Stomach (tissue), 8 donors: ENCODE measurements at regions not wholly inside any gene's neighbourhood (a gene's known extent, or its start where the extent isn't known, plus 50 kb on each side); places are given as distances from the start of the nearest gene placed in this dataset.
"Not testable (repeated sequence)": the region's sequence is repeated elsewhere in the genome, so short reads cannot be mapped to it uniquely, and the experiment has no call there.

ENCODE experiments used
- DNase-seq, 2 donors: peaks; one replicate each; pipeline versions ENCODE4 v3.0.0 to v3.0.0-alpha.2; 2013 to 2019
- H3K27ac ChIP-seq, 5 donors: fragments of 200-600 bp in 4 of 5; sonication (generic) in 4 of 5; one replicate each; pipeline ENCODE4 v1.5.1; 2013 to 2019; ENCODE audit warnings: mild to moderate bottlenecking in 1 of 5, moderate library complexity in 1 of 5
- H3K27me3 ChIP-seq, 3 donors: fragments of 200-600 bp; sonication (generic); one replicate each; pipeline ENCODE4 v1.5.1; 2017 to 2019; ENCODE audit warnings: mixed run types in 1 of 3
- H3K36me3 ChIP-seq, 4 donors: fragments of 200-600 bp; sonication (generic); 1 replicate in 3 of 4; 2 replicates in 1 of 4; pipeline ENCODE4 v1.5.1; 2016 to 2019
- H3K4me1 ChIP-seq, 4 donors: fragments of 200-600 bp; sonication (generic); one replicate each; pipeline ENCODE4 v1.5.1; 2016 to 2019
- H3K4me3 ChIP-seq, 4 donors: fragments of 200-600 bp; sonication (generic) in 3 of 4; one replicate each; pipeline ENCODE4 v1.5.1; 2016 to 2019; ENCODE audit warnings: mild to moderate bottlenecking in 1 of 4
- H3K9me3 ChIP-seq, 4 donors: fragments of 200-600 bp; sonication (generic); one replicate each; pipeline ENCODE4 v1.5.1; 2016 to 2019
- CTCF ChIP-seq, 7 experiments: fragments of 450-650 bp in 4 of 7; fragments of 200-600 bp in 3 of 7; sonication (generic) in 3 of 7; IDR thresholded peaks; one replicate each; pipeline ENCODE4 v1.5.1; 2016 to 2019; ENCODE audit warnings: antibody characterized with exemption in 7 of 7, control low read depth in 2 of 7, mild to moderate bottlenecking in 1 of 7
- EP300 ChIP-seq: sonication (generic); formaldehyde crosslinking; IDR thresholded peaks from one replicate; pipeline ENCODE4 v1.6.1; 2017; ENCODE audit warnings: antibody characterized with exemption
- POLR2A ChIP-seq, 4 donors: fragments of 450-650 bp; IDR thresholded peaks; one replicate each; pipeline ENCODE4 v1.6.1; 2016; ENCODE audit warnings: antibody characterized with exemption in 4 of 4, control low read depth in 2 of 4, mild to moderate bottlenecking in 1 of 4, moderate library complexity in 1 of 4
- POLR2AphosphoS5 ChIP-seq, 3 donors: sonication (generic); formaldehyde crosslinking; IDR thresholded peaks; one replicate each; pipeline ENCODE4 v1.6.1; 2016; ENCODE audit warnings: antibody characterized with exemption in 3 of 3
- WGBS, 5 donors: extraction: QIAGEN DNeasy Blood & Tissue Kit in 3 of 5; methylation state at CpG; one replicate each; pipeline versions ENCODE4 v1.1.5 to v1.1.7; 2013 to 2018; 5-methylcytosine and 5-hydroxymethylcytosine counted together
- intact Hi-C: fragments of 100-400 bp; cut with DNase I; formaldehyde crosslinking; loops from one replicate; pipeline ENCODE4 v1.15.1; 2023; ENCODE audit warnings: low total_unique reads
- donor health status: healthy with polysubstance abuse.
- donor health status: Bipolar disorder and iron deficiency.
- donor health status: healthy.

DNA sequence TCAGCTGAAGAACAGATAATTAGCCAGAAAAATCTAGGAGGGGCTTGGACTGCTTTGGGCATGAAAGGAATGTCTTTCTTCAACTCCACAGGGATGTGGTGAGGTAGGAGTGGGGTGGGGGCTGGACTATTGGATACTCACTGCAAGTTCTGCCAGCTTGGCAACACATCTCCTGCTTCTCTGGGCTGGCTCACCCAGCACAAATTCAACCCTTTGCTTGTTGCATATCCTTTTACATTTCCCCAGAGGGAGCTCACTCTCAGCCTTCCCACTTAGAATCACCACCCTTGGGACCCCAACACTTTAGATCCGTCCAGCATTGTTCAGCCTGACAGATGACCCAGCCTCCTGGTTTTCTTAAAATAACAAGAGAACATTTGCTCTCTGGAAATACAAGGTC, 120.6 kb downstream of the KDR start:
- H3K4me1 ChIP-seq: peaks cover 0 to 6% (median 2%) of the 10 kb centered on the region in 4 donors
- intact Hi-C loops: no loop called here
- H3K9me3 ChIP-seq: no peaks in the 10 kb centered on the region
- no peaks in the 10 kb centered on the region for H3K27me3 ChIP-seq
- WGBS, 5 donors: 28 to 44% (median 37%) methylated on average over 1 of the region's 1 CpG
- DNase-seq: peak in 1 of 2 donors; percentile 14
- H3K36me3 ChIP-seq: no peaks in the 10 kb centered on the region
- H3K27ac ChIP-seq: no peak overlapping the region
- no peak overlapping the region for H3K4me3 ChIP-seq
- no peak for TF ChIP-seq POLR2AphosphoS5 (IDR thresholded peaks at IDR 0.05)
- no peak for TF ChIP-seq POLR2A (IDR thresholded peaks at IDR 0.05)
- no peak for TF ChIP-seq CTCF (IDR thresholded peaks at IDR 0.05)

DNA sequence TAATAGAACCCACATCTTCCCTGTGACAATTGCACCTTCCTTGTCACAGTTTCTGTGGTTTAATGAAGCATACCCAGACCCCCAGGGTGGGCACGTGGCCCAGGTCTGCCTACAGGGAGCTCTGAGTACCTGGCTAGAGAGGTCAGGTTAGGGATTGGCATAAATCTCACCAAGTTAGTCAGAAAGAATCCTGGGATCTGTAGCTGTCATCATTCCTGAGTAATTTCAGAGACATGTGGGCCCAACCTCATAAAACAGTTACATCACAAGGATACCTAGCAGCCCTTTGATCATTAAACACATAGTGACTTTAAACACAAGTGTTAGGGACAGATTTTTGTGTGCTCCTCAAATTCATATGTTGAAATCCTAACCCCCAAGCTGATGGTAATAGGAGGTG, 123.0 kb downstream of the KDR start:
- Histone ChIP-seq H3K36me3 (no peaks in the 10 kb centered on the region), H3K4me1 (peaks cover 0 to 6% (median 2%) of the 10 kb centered on the region in 4 donors), H3K4me3 (no peak overlapping the region), H3K27me3 (no peaks in the 10 kb centered on the region), H3K9me3 (no peaks in the 10 kb centered on the region), H3K27ac (no peak overlapping the region)
- WGBS, 5 donors: 55 to 83% (median 75%) methylated on average over 1 of the region's 1 CpG
- no peak for DNase-seq
- TF ChIP-seq EP300 (no peak), POLR2AphosphoS5 (IDR thresholded peaks at IDR 0.05) (no peak)
- intact Hi-C loops: no loop called here

DNA sequence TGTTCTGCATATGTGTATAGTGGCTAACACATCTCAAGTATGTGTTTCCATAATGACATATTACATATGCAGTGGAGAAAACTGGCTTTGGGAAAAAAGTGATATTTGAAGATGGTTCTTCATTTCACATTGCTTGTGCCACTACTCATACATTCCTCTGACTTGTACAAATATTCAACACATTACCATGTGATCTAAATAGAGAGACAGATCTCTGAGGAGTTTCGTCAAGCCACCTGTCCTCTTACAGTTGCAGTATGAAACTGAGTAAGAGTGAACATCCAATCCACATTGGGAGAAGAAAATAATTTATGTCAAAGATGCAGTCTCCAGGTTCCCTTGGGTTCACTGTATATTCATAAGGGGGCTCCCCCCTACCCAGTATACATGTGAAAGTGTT, 123.9 kb downstream of the KDR start:
- Histone ChIP-seq H3K36me3 (no peaks in the 10 kb centered on the region), H3K9me3 (no peaks in the 10 kb centered on the region), H3K4me3 (no peak overlapping the region), H3K4me1 (peaks cover 0 to 6% (median 2%) of the 10 kb centered on the region in 4 donors), H3K27ac (no peak overlapping the region), H3K27me3 (no peaks in the 10 kb centered on the region)
- 21 to 47% (median 38%) methylated on average over 1 of the region's 1 CpG for WGBS, 5 donors
- intact Hi-C loops: no loop called here
- DNase-seq: no peak
- TF ChIP-seq POLR2AphosphoS5 (IDR thresholded peaks at IDR 0.05): no peak
- TF ChIP-seq EP300: no peak
- no peak for TF ChIP-seq CTCF (IDR thresholded peaks at IDR 0.05)

DNA sequence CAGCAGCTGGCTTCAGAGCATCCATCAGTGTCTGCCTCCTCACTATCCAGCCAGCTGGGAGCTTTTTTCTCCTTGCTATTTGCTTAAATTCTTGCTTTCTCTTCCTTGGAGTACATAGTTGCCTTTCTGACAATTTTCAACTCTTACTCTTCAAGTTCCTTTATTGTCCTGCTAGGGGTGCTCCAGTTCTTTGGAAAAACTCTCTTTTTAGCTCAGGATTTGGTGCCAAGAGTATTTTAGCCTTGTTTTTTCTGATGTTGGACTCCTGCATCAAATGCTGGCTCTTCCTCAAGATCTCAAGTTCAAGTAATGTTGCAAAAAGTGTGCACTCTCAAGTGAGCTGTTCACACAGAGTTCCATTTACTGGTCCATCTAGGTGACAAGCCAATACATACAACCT, 126.4 kb downstream of the KDR start:
- peak in 1 of 2 donors; percentile 49 for DNase-seq
- no peaks in the 10 kb centered on the region for H3K9me3 ChIP-seq
- TF ChIP-seq POLR2A (IDR thresholded peaks at IDR 0.05) (no peak), CTCF (IDR thresholded peaks at IDR 0.05) (peak in 5 of 7 experiments; percentile 9 to 32 (median 15))
- H3K27ac ChIP-seq: no peak overlapping the region
- H3K36me3 ChIP-seq: no peaks in the 10 kb centered on the region
- H3K27me3 ChIP-seq: no peaks in the 10 kb centered on the region
- no peak overlapping the region for H3K4me3 ChIP-seq
- intact Hi-C loops: no loop called here
- H3K4me1 ChIP-seq: peaks cover 0 to 6% (median 2%) of the 10 kb centered on the region in 4 donors

GRCh38 chr4:54993473-54994026, 131.8 kb downstream of the KDR start:
- H3K27ac ChIP-seq, H3K4me1 ChIP-seq, intact Hi-C loops, H3K27me3 ChIP-seq, H3K4me3 ChIP-seq, H3K36me3 ChIP-seq, DNase-seq: not testable (repeated sequence)
- peaks cover 0 to 17% (median 8%) of the 10 kb centered on the region in 4 donors for H3K9me3 ChIP-seq
- 90 to 94% (median 91%) methylated on average over 22 to 28 of the region's 28 CpGs for WGBS, 5 donors
